SK-N-SH (cell line): ENCODE measurements at regions not wholly inside any gene's neighbourhood (a gene's known extent, or its start where the extent isn't known, plus 50 kb on each side); places are given as distances from the start of the nearest gene placed in this dataset.

ENCODE experiments used
- CTCF ChIA-PET: fragments of 300-600, 350-600 bp; formaldehyde crosslinking; extraction: SDS; loops from one replicate; lab custom pipeline; 2021; lab: Yijun Ruan, JAX
- POLR2A ChIA-PET: fragments of 350-600 bp; sonication (Branson Sonifier 250); formaldehyde crosslinking; extraction: SDS; loops from one replicate; lab custom pipeline; 2020; ENCODE audit warnings: antibody characterized with exemption, inconsistent platforms; lab: Yijun Ruan, JAX
- DNase-seq: peaks from one replicate; pipeline ENCODE4 v3.0.0; 2012
- H2AFZ ChIP-seq: fragments of 200-600 bp; sonication (generic); 2 replicates; pipeline ENCODE4 v1.8.1; 2016; ENCODE audit warnings: antibody characterized with exemption, mild to moderate bottlenecking, low read depth
- H3F3A ChIP-seq: fragments of 200-600 bp; sonication (generic); replicated peaks from 2 replicates; pipeline ENCODE3; 2016; ENCODE audit warnings: antibody characterized with exemption, mild to moderate bottlenecking; ENCODE audit not compliant: insufficient read depth
- H3K27ac ChIP-seq, 2 experiments: fragments of 200-500 bp in 1 of 2; fragments of 200-600 bp in 1 of 2; sonication (Bioruptor generic) in 1 of 2; sonication (generic), shearing (Covaris generic) in 1 of 2; 2 replicates each; pipeline versions ENCODE4 v1.5.1 to v1.6.1; 2014 to 2016; ENCODE audit warnings: low read depth in 2 of 2, inconsistent platforms in 1 of 2, low read length in 1 of 2, mild to moderate bottlenecking in 1 of 2, mixed read lengths in 1 of 2
- H3K27me3 ChIP-seq: fragments of 200-600 bp; sonication (generic), shearing (Covaris generic); 2 replicates; pipeline ENCODE4 v1.6.1; 2016; ENCODE audit warnings: mixed run types; ENCODE audit not compliant: insufficient read depth
- H3K36me3 ChIP-seq, 2 experiments: fragments of 200-500 bp in 1 of 2; fragments of 200-600 bp in 1 of 2; sonication (Bioruptor generic) in 1 of 2; sonication (generic) in 1 of 2; replicated peaks in 1 of 2; 2 replicates each; pipeline versions ENCODE3 to v1.5.1; 2014 to 2016; ENCODE audit warnings: low read length in 1 of 2, mild to moderate bottlenecking in 1 of 2; ENCODE audit not compliant: insufficient read depth in 2 of 2, control insufficient read depth in 1 of 2
- H3K4me1 ChIP-seq, 2 experiments: fragments of 200-500 bp in 1 of 2; fragments of 200-600 bp in 1 of 2; sonication (Bioruptor generic) in 1 of 2; sonication (generic), shearing (Covaris generic) in 1 of 2; 2 replicates each; pipeline versions ENCODE4 v1.5.1 to v1.6.1; 2014 to 2016; ENCODE audit warnings: low read depth in 1 of 2, low read length in 1 of 2, mixed run types in 1 of 2; ENCODE audit not compliant: insufficient read depth in 2 of 2, control insufficient read depth in 1 of 2
- H3K4me2 ChIP-seq: fragments of 200-600 bp; sonication (generic), shearing (Covaris generic); 2 replicates; pipeline ENCODE4 v1.6.1; 2017; ENCODE audit warnings: mixed run types
- H3K4me3 ChIP-seq, 2 experiments: fragments of 200-500 bp in 1 of 2; fragments of 200-600 bp in 1 of 2; sonication (Bioruptor generic) in 1 of 2; sonication (generic), shearing (Covaris generic) in 1 of 2; 2 replicates each; pipeline versions ENCODE4 v1.5.1 to v1.8.1; 2014 to 2016; ENCODE audit warnings: low read depth in 2 of 2, inconsistent platforms in 1 of 2, low read length in 1 of 2, mild to moderate bottlenecking in 1 of 2, mixed read lengths in 1 of 2, moderate library complexity in 1 of 2
- H3K79me2 ChIP-seq: fragments of 200-600 bp; sonication (generic); 2 replicates; pipeline ENCODE4 v1.8.1; 2017; ENCODE audit warnings: mild to moderate bottlenecking; ENCODE audit not compliant: insufficient read depth
- H3K9ac ChIP-seq: fragments of 200-600 bp; sonication (generic); 2 replicates; pipeline ENCODE4 v1.6.1; 2017; ENCODE audit warnings: mixed run types
- H3K9me2 ChIP-seq: fragments of 200-600 bp; sonication (generic); 2 replicates; pipeline ENCODE4 v1.6.1; 2017; ENCODE audit warnings: mixed run types
- H3K9me3 ChIP-seq: fragments of 200-600 bp; sonication (generic); 2 replicates; pipeline ENCODE4 v1.6.1; 2017; ENCODE audit warnings: mixed run types, mild to moderate bottlenecking, moderate library complexity
- H4K20me1 ChIP-seq: fragments of 200-600 bp; sonication (generic); 2 replicates; pipeline ENCODE4 v1.6.1; 2017; ENCODE audit warnings: mild to moderate bottlenecking, mixed run types; ENCODE audit not compliant: insufficient read depth
- CTCF ChIP-seq: fragments of 200-600 bp; sonication (generic); IDR thresholded peaks from 2 replicates; pipeline ENCODE4 v1.6.1; 2017; ENCODE audit warnings: antibody characterized with exemption, mild to moderate bottlenecking, moderate library complexity
- EZH2phosphoT487 ChIP-seq: fragments of 200-600 bp; sonication (generic); IDR thresholded peaks from 2 replicates; pipeline ENCODE4 v1.6.1; 2017; ENCODE audit warnings: low read depth, mixed run types, mild to moderate bottlenecking, antibody characterized with exemption, moderate library complexity, borderline replicate concordance
- GATA2 ChIP-seq: sonication (generic); formaldehyde crosslinking; IDR thresholded peaks from 2 replicates; pipeline ENCODE4 v1.5.0; 2020; ENCODE audit warnings: mild to moderate bottlenecking, missing genetic modification reagents
- JUND ChIP-seq: IDR thresholded peaks from 2 replicates; pipeline ENCODE4 v1.4.0; 2012
- MEF2A ChIP-seq: IDR thresholded peaks from 2 replicates; pipeline ENCODE4 v1.4.0; 2012; ENCODE audit warnings: low read depth, borderline replicate concordance
- NRF1 ChIP-seq: IDR thresholded peaks from 2 replicates; pipeline ENCODE4 v1.6.1; 2012; ENCODE audit warnings: low read depth, mild to moderate bottlenecking, low read length
- RAD21 ChIP-seq: IDR thresholded peaks from 2 replicates; pipeline ENCODE4 v1.6.1; 2012; ENCODE audit warnings: mild to moderate bottlenecking, low read length
- RFX5 ChIP-seq: IDR thresholded peaks from 2 replicates; pipeline ENCODE4 v1.6.1; 2012; ENCODE audit warnings: mild to moderate bottlenecking, improper control_type of control experiment, low read length
- RXRA ChIP-seq: IDR thresholded peaks from 2 replicates; pipeline ENCODE4 v1.4.0; 2012; ENCODE audit warnings: low read depth, mild to moderate bottlenecking, borderline replicate concordance
- SMC3 ChIP-seq: IDR thresholded peaks from 2 replicates; pipeline ENCODE4 v1.6.1; 2012; ENCODE audit warnings: low read depth, low read length, improper control_type of control experiment
- TEAD4 ChIP-seq: IDR thresholded peaks from 2 replicates; pipeline ENCODE4 v1.4.0; 2012; ENCODE audit warnings: mild to moderate bottlenecking, borderline replicate concordance; ENCODE audit not compliant: insufficient read depth
- USF2 ChIP-seq: fragments of 150-350 bp; IDR thresholded peaks from 2 replicates; pipeline ENCODE4 v1.6.1; 2017; ENCODE audit warnings: antibody characterized with exemption, low read length, low read depth, borderline replicate concordance
- WGBS: methylation state at CpG from one replicate; pipeline ENCODE4 v1.1.6; 2017; ENCODE audit warnings: low lambda C conversion rate; 5-methylcytosine and 5-hydroxymethylcytosine counted together
- TF ChIP-seq, protein P1 (sequence below): IDR thresholded peaks from 2 replicates; pipeline ENCODE4 v1.6.1; 2012; ENCODE audit warnings: mild to moderate bottlenecking, low read depth, low read length, moderate library complexity

- no peak for TF ChIP-seq USF2
- TF ChIP-seq RXRA, result no peak
- no peak for TF ChIP-seq JUND
- no peak for TF ChIP-seq EZH2phosphoT487
Measured at GRCh38 chr14:22395803-22396202, 193.2 kb downstream of the DAD1 start (continued).

DNA sequence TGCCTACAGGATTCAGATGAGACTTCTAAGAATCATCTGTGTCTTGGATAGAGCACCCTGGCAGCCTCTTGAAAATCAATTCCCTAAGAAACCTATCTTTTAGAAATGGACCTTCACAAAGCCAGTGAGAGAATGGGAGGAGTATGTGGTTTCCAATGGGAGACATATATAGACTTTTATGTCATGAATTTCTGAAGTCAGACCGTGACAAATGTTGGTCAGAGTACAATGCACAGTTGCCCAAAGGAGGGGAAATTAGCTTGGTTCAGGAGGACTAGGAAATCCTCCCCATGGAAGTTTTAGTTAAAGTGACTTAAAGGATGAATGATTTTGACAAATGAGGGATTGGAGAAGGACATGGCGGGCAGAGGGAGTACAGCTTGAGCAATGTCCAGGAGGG lies 194.4 kb downstream of the DAD1 start:
- Histone ChIP-seq H3K4me3 (no peak overlapping the region), H3F3A (no peaks in the 10 kb centered on the region), H3K27ac (no peak overlapping the region), H3K4me1 (peaks cover 0 to 3% of the 10 kb centered on the region in 2 experiments; a peak in 2 of 4 replicates), H3K9me3 (no peaks in the 10 kb centered on the region), H3K9ac (no peak overlapping the region), H2AFZ (no peak overlapping the region), H3K27me3 (peaks cover 56% of the 10 kb centered on the region), H3K9me2 (no peaks in the 10 kb centered on the region), H3K79me2 (no peaks in the 10 kb centered on the region), H4K20me1 (no peaks in the 10 kb centered on the region), H3K36me3 (no peaks in the 10 kb centered on the region), H3K4me2 (no peak overlapping the region)
- no peak for TF ChIP-seq NRF1
- ChIA-PET POLR2A (no interaction called here), CTCF (no interaction called here)
- 22% methylated on average over 2 of the region's 2 CpGs for WGBS
- DNase-seq, result no peak

GRCh38 chr14:22393796-22394195 lies 195.2 kb downstream of the DAD1 start:
- 19% methylated on average over 2 of the region's 2 CpGs for WGBS
- no peaks in the 10 kb centered on the region for H3K9me2 ChIP-seq
- H3K9ac ChIP-seq, result no peak overlapping the region
- no peaks in the 10 kb centered on the region for H3K36me3 ChIP-seq
- H2AFZ ChIP-seq, result no peak overlapping the region
- H3F3A ChIP-seq, result no peaks in the 10 kb centered on the region
- H4K20me1 ChIP-seq, result no peaks in the 10 kb centered on the region
- no peak overlapping the region for H3K4me2 ChIP-seq
- H3K27me3 ChIP-seq, result peaks cover 63% of the 10 kb centered on the region
- no peak for TF ChIP-seq TEAD4
- no peak overlapping the region for H3K27ac ChIP-seq
- no peaks in the 10 kb centered on the region for H3K9me3 ChIP-seq
- no peak for DNase-seq
- POLR2A ChIA-PET, result no interaction called here
- no peaks in the 10 kb centered on the region for H3K79me2 ChIP-seq
- peaks cover 0 to 3% of the 10 kb centered on the region in 2 experiments; a peak in 2 of 4 replicates for H3K4me1 ChIP-seq
- CTCF ChIA-PET, result no interaction called here
- no peak overlapping the region for H3K4me3 ChIP-seq

DNA sequence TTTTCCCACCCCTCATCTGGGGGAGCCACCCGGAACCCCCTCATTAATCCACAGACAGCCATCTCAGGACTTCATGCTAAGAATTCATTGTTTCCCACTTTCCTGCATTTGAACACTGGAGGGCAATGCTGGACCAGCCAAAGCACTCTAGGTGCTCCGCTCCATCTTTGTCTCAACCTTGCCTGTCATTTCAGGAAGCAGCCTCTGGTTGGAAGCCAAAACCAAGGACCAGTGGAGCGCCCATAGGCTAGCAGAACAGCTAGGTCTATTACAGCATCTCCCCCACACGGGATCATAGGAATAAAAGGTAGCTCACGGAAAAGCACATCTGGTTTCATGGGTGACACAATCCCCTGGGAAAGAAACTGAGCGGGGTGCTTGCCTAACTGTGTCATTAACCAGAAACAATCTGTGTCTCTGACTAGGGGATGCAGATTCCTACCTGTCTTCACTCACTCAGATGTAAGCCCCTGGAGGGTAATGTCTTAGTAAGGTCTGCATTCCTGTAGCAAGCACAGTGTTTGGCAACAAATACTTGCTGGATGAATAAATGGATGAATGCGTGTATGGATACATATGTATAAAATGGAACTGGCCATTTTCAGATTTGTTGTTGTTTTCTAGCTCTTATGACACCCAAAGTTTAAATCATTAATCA lies 197.0 kb downstream of the DAD1 start:
- no peaks in the 10 kb centered on the region for H3K36me3 ChIP-seq
- CTCF ChIA-PET, result interaction anchor here (0.6 to 1.4 kb wide), 6 partner anchors 34 to 425 kb away, joined by 3 to 5 read pairs (median 3); no protein-coding TSS in a partner anchor
- POLR2A ChIA-PET, result no interaction called here
- no peak for TF ChIP-seq RXRA
- TF ChIP-seq MEF2A, result no peak
- TF ChIP-seq GATA2 (CRISPR knock-in tag), result no peak
- no peak for TF ChIP-seq EZH2phosphoT487
- peak; percentile 85 for TF ChIP-seq RAD21
- peak; percentile 80 for TF ChIP-seq SMC3
- peak; percentile 71 for TF ChIP-seq CTCF
- TF ChIP-seq RFX5, result no peak
- TF ChIP-seq, protein P1, sequence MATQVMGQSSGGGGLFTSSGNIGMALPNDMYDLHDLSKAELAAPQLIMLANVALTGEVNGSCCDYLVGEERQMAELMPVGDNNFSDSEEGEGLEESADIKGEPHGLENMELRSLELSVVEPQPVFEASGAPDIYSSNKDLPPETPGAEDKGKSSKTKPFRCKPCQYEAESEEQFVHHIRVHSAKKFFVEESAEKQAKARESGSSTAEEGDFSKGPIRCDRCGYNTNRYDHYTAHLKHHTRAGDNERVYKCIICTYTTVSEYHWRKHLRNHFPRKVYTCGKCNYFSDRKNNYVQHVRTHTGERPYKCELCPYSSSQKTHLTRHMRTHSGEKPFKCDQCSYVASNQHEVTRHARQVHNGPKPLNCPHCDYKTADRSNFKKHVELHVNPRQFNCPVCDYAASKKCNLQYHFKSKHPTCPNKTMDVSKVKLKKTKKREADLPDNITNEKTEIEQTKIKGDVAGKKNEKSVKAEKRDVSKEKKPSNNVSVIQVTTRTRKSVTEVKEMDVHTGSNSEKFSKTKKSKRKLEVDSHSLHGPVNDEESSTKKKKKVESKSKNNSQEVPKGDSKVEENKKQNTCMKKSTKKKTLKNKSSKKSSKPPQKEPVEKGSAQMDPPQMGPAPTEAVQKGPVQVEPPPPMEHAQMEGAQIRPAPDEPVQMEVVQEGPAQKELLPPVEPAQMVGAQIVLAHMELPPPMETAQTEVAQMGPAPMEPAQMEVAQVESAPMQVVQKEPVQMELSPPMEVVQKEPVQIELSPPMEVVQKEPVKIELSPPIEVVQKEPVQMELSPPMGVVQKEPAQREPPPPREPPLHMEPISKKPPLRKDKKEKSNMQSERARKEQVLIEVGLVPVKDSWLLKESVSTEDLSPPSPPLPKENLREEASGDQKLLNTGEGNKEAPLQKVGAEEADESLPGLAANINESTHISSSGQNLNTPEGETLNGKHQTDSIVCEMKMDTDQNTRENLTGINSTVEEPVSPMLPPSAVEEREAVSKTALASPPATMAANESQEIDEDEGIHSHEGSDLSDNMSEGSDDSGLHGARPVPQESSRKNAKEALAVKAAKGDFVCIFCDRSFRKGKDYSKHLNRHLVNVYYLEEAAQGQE, result no peak

More for the DNA sequence above, 197.0 kb downstream of the DAD1 start:
- H4K20me1 ChIP-seq, result no peaks in the 10 kb centered on the region
- H2AFZ ChIP-seq, result no peak overlapping the region
- H3K4me1 ChIP-seq, result no peaks in the 10 kb centered on the region; a peak in 2 of 4 replicates
- no peaks in the 10 kb centered on the region for H3K9me3 ChIP-seq
- H3K4me2 ChIP-seq, result no peak overlapping the region
- H3K27me3 ChIP-seq, result peaks cover 64% of the 10 kb centered on the region
- DNase-seq, result peak; percentile 34
- WGBS, result 22% methylated on average over 7 of the region's 7 CpGs
- no peaks in the 10 kb centered on the region for H3K9me2 ChIP-seq
- no peaks in the 10 kb centered on the region for H3F3A ChIP-seq
- H3K79me2 ChIP-seq, result no peaks in the 10 kb centered on the region
- H3K27ac ChIP-seq, result no peak overlapping the region
- no peak overlapping the region for H3K4me3 ChIP-seq
- no peak overlapping the region for H3K9ac ChIP-seq
